Subcutaneous abdominal adipose tissue (tissue), 5 donors: ENCODE measurements at regions not wholly inside any gene's neighbourhood (a gene's known extent, or its start where the extent isn't known, plus 50 kb on each side); places are given as distances from the start of the nearest gene placed in this dataset.

Experiments used
- H3K27ac ChIP-seq: one replicate; pipeline ENCODE4 v1.7.0; 2013; ENCODE audit warnings: low read depth, mild to moderate bottlenecking, inconsistent platforms, low read length, moderate library complexity
- H3K27me3 ChIP-seq, 5 donors: one replicate each; pipeline ENCODE4 v1.7.0; 2013; ENCODE audit warnings: low read length in 5 of 5, inconsistent platforms in 1 of 5; ENCODE audit not compliant: control insufficient read depth in 5 of 5, insufficient read depth in 4 of 5
- H3K36me3 ChIP-seq, 5 donors: one replicate each; pipeline ENCODE4 v1.7.0; 2013; ENCODE audit warnings: low read length in 5 of 5; ENCODE audit not compliant: control insufficient read depth in 5 of 5, insufficient read depth in 5 of 5
- H3K4me1 ChIP-seq, 5 donors: one replicate each; pipeline ENCODE4 v1.7.0; 2013; ENCODE audit warnings: low read length in 5 of 5, mild to moderate bottlenecking in 3 of 5, moderate library complexity in 1 of 5; ENCODE audit not compliant: control insufficient read depth in 5 of 5, insufficient read depth in 5 of 5
- H3K4me3 ChIP-seq, 5 donors: one replicate each; pipeline ENCODE4 v1.7.0; 2013; ENCODE audit warnings: low read length in 5 of 5, low read depth in 1 of 5
- H3K9ac ChIP-seq, 5 donors: one replicate each; pipeline ENCODE4 v1.7.0; 2013; ENCODE audit warnings: low read length in 5 of 5, mild to moderate bottlenecking in 4 of 5, moderate library complexity in 3 of 5
- H3K9me3 ChIP-seq, 5 donors: one replicate each; pipeline ENCODE4 v1.7.0; 2013; ENCODE audit warnings: low read length in 5 of 5; ENCODE audit not compliant: control insufficient read depth in 5 of 5
- donor health status: healthy.
- donor health status: healthy.
- donor health status: healthy.
- donor health status: healthy.
- donor health status: healthy.

DNA sequence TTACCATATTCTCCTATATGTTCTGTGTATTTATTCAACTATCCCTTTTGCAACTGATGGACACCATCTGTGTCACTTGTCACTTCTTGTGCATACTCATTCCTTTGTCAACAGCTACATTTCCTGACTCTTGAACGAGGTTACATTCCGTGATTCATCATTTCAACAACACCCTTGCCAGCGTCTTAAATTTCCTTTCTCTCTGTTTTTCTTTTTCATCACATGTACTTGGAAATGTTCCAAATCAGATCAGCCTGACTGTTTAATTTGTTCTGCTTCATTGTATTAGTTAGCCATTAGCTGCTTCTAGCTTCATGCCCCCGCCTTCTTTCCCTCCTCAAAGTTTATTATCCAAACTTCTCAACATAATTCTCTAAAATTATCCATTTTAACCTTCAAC lies 173.0 kb downstream of the ADGRL4 start:
- no peak overlapping the region for H3K4me3 ChIP-seq
- no peak overlapping the region for H3K9ac ChIP-seq
- H3K27ac ChIP-seq = no peak overlapping the region
- H3K27me3 ChIP-seq = no peaks in the 10 kb centered on the region
- no peaks in the 10 kb centered on the region for H3K36me3 ChIP-seq
- H3K9me3 ChIP-seq = no peaks in the 10 kb centered on the region
- no peaks in the 10 kb centered on the region for H3K4me1 ChIP-seq

DNA sequence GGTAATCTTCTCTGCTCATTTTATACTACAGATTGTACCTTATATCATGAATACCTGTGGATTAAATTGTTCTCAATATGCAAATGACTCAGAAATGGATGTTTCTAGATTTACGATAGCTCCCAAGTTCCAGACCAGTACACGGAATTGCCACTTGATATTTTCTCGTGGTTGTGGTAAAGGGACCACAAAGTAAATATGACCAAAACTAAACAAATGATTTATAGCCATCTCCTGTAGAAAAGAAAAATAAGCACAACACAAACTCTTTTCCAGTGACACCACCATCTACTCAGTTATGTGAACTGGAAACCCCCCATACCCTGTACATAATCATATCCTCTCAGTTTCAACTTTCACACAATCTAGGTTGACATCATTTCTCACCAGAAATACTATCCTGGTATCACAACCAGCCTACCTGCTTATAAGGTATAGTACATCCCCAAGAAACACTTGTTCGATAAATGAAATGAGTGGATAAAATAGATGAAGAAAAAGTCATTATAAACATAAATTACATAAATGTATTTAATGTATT lies 172.3 kb downstream of the ADGRL4 start:
- H3K4me3 ChIP-seq = no peak overlapping the region

DNA sequence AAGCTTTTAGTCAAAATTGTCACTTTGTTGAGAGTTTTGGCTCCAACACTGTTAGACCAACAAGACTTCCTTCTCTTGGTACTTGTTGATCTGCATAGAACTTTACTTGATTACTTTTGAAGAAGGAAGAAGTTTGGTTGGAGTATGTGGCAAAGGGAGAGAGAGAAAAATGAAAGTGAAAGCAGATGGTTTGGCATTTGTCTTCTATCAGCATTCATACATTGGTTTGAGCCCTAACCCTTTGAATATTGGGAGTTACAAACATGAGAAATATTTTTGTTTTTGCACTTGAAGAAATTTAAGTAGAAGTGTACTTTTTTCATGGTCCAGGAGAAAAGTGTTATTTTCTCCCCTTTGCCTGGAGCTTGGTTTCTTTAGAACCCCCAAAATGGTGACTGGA lies 169.8 kb downstream of the ADGRL4 start:
- H3K4me3 ChIP-seq = peak overlapping the region in 1 of 5 donors; percentile 45

More for the DNA sequence above, 172.3 kb downstream of the ADGRL4 start:
- H3K27me3 ChIP-seq = no peaks in the 10 kb centered on the region
- H3K9ac ChIP-seq = no peak overlapping the region
- no peaks in the 10 kb centered on the region for H3K36me3 ChIP-seq
- no peaks in the 10 kb centered on the region for H3K9me3 ChIP-seq
- no peaks in the 10 kb centered on the region for H3K4me1 ChIP-seq
- no peak overlapping the region for H3K27ac ChIP-seq

DNA sequence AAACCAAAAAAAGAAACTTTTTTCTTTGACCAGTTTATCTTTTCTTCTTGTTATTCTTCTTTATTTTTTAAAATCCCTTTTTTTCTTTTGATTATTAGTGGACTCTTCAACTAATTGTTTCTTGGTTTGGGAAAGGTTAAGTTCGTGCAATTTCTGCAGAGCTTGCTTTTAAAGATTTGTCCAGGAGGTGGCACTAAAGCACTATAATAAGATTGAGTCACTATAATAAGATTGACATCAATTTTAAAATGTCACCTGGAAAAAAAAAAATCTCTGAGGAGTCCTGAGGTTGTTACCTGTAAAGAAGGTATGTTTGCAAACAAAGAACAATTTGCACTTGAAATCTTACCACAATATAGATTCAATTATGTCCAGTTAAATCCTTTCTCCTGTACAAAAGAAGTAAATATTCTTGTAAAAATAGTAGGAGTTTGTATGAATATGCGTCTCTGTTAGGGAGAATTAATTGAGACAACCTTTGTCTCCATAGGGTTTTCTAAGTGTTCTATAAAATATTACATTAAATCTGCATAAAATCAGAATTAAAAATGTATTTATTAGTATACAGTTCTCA lies 166.7 kb downstream of the ADGRL4 start:
- no peak overlapping the region for H3K9ac ChIP-seq
- peaks cover 0 to 15% (median 8%) of the 10 kb centered on the region in 5 donors for H3K4me1 ChIP-seq
- no peak overlapping the region for H3K4me3 ChIP-seq
- H3K36me3 ChIP-seq = no peaks in the 10 kb centered on the region
- H3K27ac ChIP-seq = no peak overlapping the region
- H3K9me3 ChIP-seq = no peaks in the 10 kb centered on the region
- H3K27me3 ChIP-seq = no peaks in the 10 kb centered on the region

More for the DNA sequence above, 169.8 kb downstream of the ADGRL4 start:
- Histone ChIP-seq H3K9ac (no peak overlapping the region), H3K27ac (no peak overlapping the region), H3K9me3 (no peaks in the 10 kb centered on the region), H3K4me1 (peaks cover 0 to 15% (median 8%) of the 10 kb centered on the region in 5 donors), H3K36me3 (no peaks in the 10 kb centered on the region), H3K27me3 (no peaks in the 10 kb centered on the region)
